Esophagus squamous epithelium (tissue), 4 donors: ENCODE measurements at regions not wholly inside any gene's neighbourhood (a gene's known extent, or its start where the extent isn't known, plus 50 kb on each side); places are given as distances from the start of the nearest gene placed in this dataset.

ENCODE experiments used
- POLR2A ChIP-seq, 4 donors: fragments of 450-650 bp; IDR thresholded peaks; one replicate each; pipeline ENCODE4 v1.6.1; 2017; ENCODE audit warnings: antibody characterized with exemption in 4 of 4, mild to moderate bottlenecking in 4 of 4, moderate library complexity in 3 of 4
- TF ChIP-seq, protein P1 (sequence below), 6 experiments: fragments of 450-650 bp in 4 of 6; fragments of 200-600 bp in 2 of 6; sonication (generic) in 2 of 6; IDR thresholded peaks; one replicate each; pipeline ENCODE4 v1.5.1; 2016 to 2019; ENCODE audit warnings: antibody characterized with exemption in 6 of 6, mild to moderate bottlenecking in 4 of 6, moderate library complexity in 4 of 6

- TF ChIP-seq, protein P1, sequence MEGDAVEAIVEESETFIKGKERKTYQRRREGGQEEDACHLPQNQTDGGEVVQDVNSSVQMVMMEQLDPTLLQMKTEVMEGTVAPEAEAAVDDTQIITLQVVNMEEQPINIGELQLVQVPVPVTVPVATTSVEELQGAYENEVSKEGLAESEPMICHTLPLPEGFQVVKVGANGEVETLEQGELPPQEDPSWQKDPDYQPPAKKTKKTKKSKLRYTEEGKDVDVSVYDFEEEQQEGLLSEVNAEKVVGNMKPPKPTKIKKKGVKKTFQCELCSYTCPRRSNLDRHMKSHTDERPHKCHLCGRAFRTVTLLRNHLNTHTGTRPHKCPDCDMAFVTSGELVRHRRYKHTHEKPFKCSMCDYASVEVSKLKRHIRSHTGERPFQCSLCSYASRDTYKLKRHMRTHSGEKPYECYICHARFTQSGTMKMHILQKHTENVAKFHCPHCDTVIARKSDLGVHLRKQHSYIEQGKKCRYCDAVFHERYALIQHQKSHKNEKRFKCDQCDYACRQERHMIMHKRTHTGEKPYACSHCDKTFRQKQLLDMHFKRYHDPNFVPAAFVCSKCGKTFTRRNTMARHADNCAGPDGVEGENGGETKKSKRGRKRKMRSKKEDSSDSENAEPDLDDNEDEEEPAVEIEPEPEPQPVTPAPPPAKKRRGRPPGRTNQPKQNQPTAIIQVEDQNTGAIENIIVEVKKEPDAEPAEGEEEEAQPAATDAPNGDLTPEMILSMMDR (IDR thresholded peaks at IDR 0.05) = no peak
- no peak for TF ChIP-seq POLR2A (IDR thresholded peaks at IDR 0.05)
Observed at GRCh38 chr12:91893476-91893875, 252.2 kb downstream of the BTG1 start.
